Gastroesophageal sphincter (tissue), 4 donors: ENCODE measurements at regions not wholly inside any gene's neighbourhood (a gene's known extent, or its start where the extent isn't known, plus 50 kb on each side); places are given as distances from the start of the nearest gene placed in this dataset.
A peak's percentile ranks its signal among the peaks of the same experiment; 100 is the strongest.

Experiments
- ATAC-seq: fragments of 150-250 bp; one replicate; pipeline ENCODE4 v1.9.1; 2016; ENCODE audit warnings: mild to moderate bottlenecking, moderate library complexity
- H3K27ac ChIP-seq, 4 donors: fragments of 200-600 bp; sonication (generic) in 3 of 4; 1 replicate in 3 of 4; 2 replicates in 1 of 4; pipeline ENCODE4 v1.5.1; 2016 to 2019
- H3K27me3 ChIP-seq: fragments of 200-600 bp; sonication (generic); one replicate; pipeline ENCODE4 v1.5.1; 2019
- H3K36me3 ChIP-seq, 2 donors: fragments of 200-600 bp; sonication (generic); one replicate each; pipeline ENCODE4 v1.5.1; 2019; ENCODE audit warnings: control low read depth in 1 of 2
- H3K4me1 ChIP-seq, 3 donors: fragments of 200-600 bp; sonication (generic); 1 replicate in 2 of 3; 2 replicates in 1 of 3; pipeline ENCODE4 v1.5.1; 2016 to 2019; ENCODE audit warnings: control low read depth in 2 of 3
- H3K4me3 ChIP-seq, 2 donors: fragments of 200-600 bp; sonication (generic); one replicate each; pipeline ENCODE4 v1.5.1; 2019; ENCODE audit warnings: mild to moderate bottlenecking in 1 of 2, moderate library complexity in 1 of 2
- H3K9me3 ChIP-seq, 3 donors: fragments of 200-600 bp; sonication (generic); one replicate each; pipeline ENCODE4 v1.5.1; 2017 to 2019; ENCODE audit warnings: control low read depth in 2 of 3
- EP300 ChIP-seq: sonication (generic); formaldehyde crosslinking; IDR thresholded peaks from one replicate; pipeline ENCODE4 v1.6.1; 2017; ENCODE audit warnings: antibody characterized with exemption, mild to moderate bottlenecking
- POLR2A ChIP-seq, 2 donors: fragments of 450-650 bp; IDR thresholded peaks; one replicate each; pipeline ENCODE4 v1.6.1; 2017; ENCODE audit warnings: antibody characterized with exemption in 2 of 2, mild to moderate bottlenecking in 2 of 2, moderate library complexity in 1 of 2
- POLR2AphosphoS5 ChIP-seq: sonication (generic); formaldehyde crosslinking; IDR thresholded peaks from one replicate; pipeline ENCODE4 v1.6.1; 2017; ENCODE audit warnings: antibody characterized with exemption
- WGBS, 2 donors: methylation state at CpG; one replicate each; pipeline ENCODE4 v1.1.5; 2018; ENCODE audit warnings: low coverage in 1 of 2; 5-methylcytosine and 5-hydroxymethylcytosine counted together
- TF ChIP-seq, protein P1 (sequence below), 4 experiments: fragments of 200-600 bp in 2 of 4; fragments of 450-650 bp in 2 of 4; sonication (generic) in 1 of 4; IDR thresholded peaks; one replicate each; pipeline ENCODE4 v1.5.1; 2017 to 2019; ENCODE audit warnings: antibody characterized with exemption in 4 of 4, mild to moderate bottlenecking in 2 of 4, moderate library complexity in 2 of 4

DNA sequence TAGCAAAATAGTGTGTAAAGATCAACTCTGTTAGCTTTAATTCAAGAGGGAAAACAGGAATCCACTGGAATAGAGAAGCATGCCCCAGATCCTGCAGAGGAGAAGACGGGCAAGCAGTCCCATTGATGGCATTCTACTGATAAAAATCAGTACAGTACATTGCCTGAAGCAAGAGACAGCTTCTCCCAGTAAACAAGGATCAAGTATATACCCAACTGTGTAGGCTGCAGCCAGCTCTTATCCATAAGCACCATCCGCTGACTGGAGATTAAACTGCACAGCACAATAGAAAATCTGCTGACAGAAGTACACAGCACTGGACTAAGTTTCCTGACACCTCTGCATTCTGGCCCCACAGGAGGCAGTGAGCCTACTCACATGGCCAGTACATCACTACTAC, 110.1 kb downstream of the COX18 start:
- no peak for ATAC-seq
- Histone ChIP-seq H3K9me3 (peaks cover 0 to 13% (median 0%) of the 10 kb centered on the region in 3 donors), H3K27ac (no peak overlapping the region), H3K4me1 (no peaks in the 10 kb centered on the region), H3K27me3 (no peaks in the 10 kb centered on the region), H3K36me3 (no peaks in the 10 kb centered on the region), H3K4me3 (no peak overlapping the region)
- TF ChIP-seq, protein P1, sequence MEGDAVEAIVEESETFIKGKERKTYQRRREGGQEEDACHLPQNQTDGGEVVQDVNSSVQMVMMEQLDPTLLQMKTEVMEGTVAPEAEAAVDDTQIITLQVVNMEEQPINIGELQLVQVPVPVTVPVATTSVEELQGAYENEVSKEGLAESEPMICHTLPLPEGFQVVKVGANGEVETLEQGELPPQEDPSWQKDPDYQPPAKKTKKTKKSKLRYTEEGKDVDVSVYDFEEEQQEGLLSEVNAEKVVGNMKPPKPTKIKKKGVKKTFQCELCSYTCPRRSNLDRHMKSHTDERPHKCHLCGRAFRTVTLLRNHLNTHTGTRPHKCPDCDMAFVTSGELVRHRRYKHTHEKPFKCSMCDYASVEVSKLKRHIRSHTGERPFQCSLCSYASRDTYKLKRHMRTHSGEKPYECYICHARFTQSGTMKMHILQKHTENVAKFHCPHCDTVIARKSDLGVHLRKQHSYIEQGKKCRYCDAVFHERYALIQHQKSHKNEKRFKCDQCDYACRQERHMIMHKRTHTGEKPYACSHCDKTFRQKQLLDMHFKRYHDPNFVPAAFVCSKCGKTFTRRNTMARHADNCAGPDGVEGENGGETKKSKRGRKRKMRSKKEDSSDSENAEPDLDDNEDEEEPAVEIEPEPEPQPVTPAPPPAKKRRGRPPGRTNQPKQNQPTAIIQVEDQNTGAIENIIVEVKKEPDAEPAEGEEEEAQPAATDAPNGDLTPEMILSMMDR (IDR thresholded peaks at IDR 0.05): no peak
- no peak for TF ChIP-seq POLR2AphosphoS5
- TF ChIP-seq EP300: no peak
- TF ChIP-seq POLR2A (IDR thresholded peaks at IDR 0.05): no peak
- 79 to 91% methylated on average over 2 of the region's 2 CpGs for WGBS, 2 donors

DNA sequence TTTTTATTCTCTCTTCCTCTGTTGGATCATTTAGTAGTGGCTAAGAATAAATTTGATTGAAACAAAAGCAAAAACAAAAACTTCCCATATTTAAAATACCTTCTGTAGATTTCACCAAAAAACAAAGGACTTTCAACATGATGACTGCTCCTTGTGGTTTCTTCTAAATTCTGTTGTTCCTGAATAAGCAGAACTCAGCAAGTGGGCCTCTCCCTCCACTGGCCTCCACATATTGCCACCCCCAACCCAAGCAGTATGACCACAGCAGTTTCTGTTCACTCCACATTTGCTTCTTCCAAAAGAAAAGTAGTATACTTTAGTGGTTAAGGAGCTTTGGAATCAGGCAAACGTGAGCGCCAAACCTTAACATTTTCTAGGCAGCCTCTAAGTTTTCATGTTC, 114.7 kb downstream of the COX18 start:
- TF ChIP-seq EP300: no peak
- TF ChIP-seq, protein P1 (IDR thresholded peaks at IDR 0.05): no peak
- no peaks in the 10 kb centered on the region for H3K27me3 ChIP-seq
- H3K27ac ChIP-seq: no peak overlapping the region
- H3K4me1 ChIP-seq: peaks cover 0 to 5% (median 0%) of the 10 kb centered on the region in 3 donors
- no peak for ATAC-seq
- H3K36me3 ChIP-seq: no peaks in the 10 kb centered on the region
- WGBS, 2 donors: 87 to 100% methylated on average over 2 of the region's 2 CpGs
- no peak overlapping the region for H3K4me3 ChIP-seq
- H3K9me3 ChIP-seq: peaks cover 0 to 5% (median 0%) of the 10 kb centered on the region in 3 donors

DNA sequence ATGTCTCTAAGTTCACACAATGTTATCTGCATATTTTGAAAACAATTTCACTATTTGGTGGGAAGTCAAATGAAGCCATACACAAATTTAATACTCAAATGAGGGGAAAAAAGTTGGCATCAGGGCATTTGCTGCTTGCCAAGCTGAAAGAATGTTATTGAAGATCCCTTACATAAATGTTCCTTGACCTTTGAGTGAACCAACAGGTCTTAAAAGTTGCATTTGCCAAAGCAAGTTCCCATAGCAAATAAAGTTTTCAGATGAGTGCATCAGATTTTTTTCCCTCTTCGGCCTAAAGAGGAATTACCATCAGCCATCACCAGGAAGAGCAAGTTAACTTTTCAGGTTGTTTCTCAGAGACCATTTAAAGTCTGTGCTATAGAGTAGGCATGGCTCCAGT, 115.9 kb downstream of the COX18 start:
- no peaks in the 10 kb centered on the region for H3K36me3 ChIP-seq
- TF ChIP-seq EP300 (no peak), POLR2A (IDR thresholded peaks at IDR 0.05) (no peak), POLR2AphosphoS5 (no peak)
- TF ChIP-seq, protein P1 (IDR thresholded peaks at IDR 0.05): no peak
- no peaks in the 10 kb centered on the region for H3K27me3 ChIP-seq
- peaks cover 0 to 5% (median 0%) of the 10 kb centered on the region in 3 donors for H3K4me1 ChIP-seq
- no peak for ATAC-seq
- H3K4me3 ChIP-seq: no peak overlapping the region
- H3K27ac ChIP-seq: peak overlapping the region in 1 of 4 donors; percentile 18
- 20 to 60% methylated on average over 1 of the region's 1 CpG for WGBS, 2 donors
- no peaks in the 10 kb centered on the region for H3K9me3 ChIP-seq

DNA sequence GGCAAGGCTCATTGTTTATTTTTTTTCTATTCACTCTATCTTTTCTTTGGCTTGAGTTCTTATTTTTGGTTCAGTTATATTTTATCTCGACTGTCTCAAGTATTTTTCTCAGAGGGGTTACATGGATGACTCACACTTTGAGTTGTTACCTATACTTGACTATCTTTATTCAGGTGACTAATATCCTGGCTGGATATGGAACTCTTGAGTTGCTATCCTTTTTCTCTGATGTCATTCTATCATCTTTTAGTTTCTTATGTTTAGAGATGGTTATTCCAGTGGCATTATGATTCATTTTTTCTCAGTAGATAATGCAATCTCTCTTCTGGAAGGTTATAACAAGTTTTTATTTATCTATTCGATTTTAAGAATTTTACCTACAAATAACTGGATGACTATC, 117.9 kb downstream of the COX18 start:
- H3K27ac ChIP-seq: no peak overlapping the region
- no peak overlapping the region for H3K4me3 ChIP-seq
- TF ChIP-seq EP300 (no peak), POLR2AphosphoS5 (no peak), POLR2A (IDR thresholded peaks at IDR 0.05) (no peak)
- TF ChIP-seq, protein P1 (IDR thresholded peaks at IDR 0.05): no peak
- H3K9me3 ChIP-seq: no peaks in the 10 kb centered on the region
- H3K36me3 ChIP-seq: no peaks in the 10 kb centered on the region
- peaks cover 0 to 5% (median 0%) of the 10 kb centered on the region in 3 donors for H3K4me1 ChIP-seq
- 62 to 94% methylated on average over 2 of the region's 2 CpGs for WGBS, 2 donors
- ATAC-seq: no peak
- no peaks in the 10 kb centered on the region for H3K27me3 ChIP-seq

DNA sequence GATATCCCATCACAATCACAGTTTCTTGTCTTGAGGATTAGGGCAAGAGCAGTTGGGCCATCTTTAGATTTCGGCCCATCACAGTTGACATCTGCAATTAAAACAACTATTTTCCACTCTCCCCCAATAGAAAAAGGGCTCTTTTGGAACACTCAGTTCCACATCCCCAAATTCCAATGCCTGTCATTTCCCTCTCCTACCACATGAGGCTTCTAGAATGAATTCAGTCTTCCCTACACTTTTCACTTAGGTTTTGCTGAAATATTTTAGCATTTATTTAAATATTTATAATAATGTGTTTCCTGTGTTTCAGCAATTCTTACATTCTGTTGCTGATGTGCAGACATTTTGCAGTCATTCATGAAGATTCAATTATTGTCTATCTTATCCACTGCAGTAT, 118.4 kb downstream of the COX18 start:
- no peaks in the 10 kb centered on the region for H3K36me3 ChIP-seq
- no peaks in the 10 kb centered on the region for H3K9me3 ChIP-seq
- H3K4me3 ChIP-seq: no peak overlapping the region
- 92 to 95% methylated on average over 1 of the region's 1 CpG for WGBS, 2 donors
- no peak for ATAC-seq
- no peaks in the 10 kb centered on the region for H3K27me3 ChIP-seq
- no peak overlapping the region for H3K27ac ChIP-seq
- peaks cover 0 to 5% (median 0%) of the 10 kb centered on the region in 3 donors for H3K4me1 ChIP-seq
- TF ChIP-seq, protein P1 (IDR thresholded peaks at IDR 0.05): no peak
